ENCODE measurements at regions not wholly inside any gene's neighbourhood (a gene's known extent, or its start where the extent isn't known, plus 50 kb on each side); places are given as distances from the start of the nearest gene placed in this dataset.

GRCh38 chr17:33709881-33710280 is 416.8 kb upstream of the ASIC2 start:
- no peak for TF ChIP-seq CTCF (IDR thresholded peaks at IDR 0.05; ENCODE audit: low read length)
- no peak for TF ChIP-seq EZH2phosphoT487 (IDR thresholded peaks at IDR 0.05; ENCODE audit: low read length)

All from MM.1S (cell line).